ENCODE measurements at regions not wholly inside any gene's neighbourhood (a gene's known extent, or its start where the extent isn't known, plus 50 kb on each side); places are given as distances from the start of the nearest gene placed in this dataset.

DNA sequence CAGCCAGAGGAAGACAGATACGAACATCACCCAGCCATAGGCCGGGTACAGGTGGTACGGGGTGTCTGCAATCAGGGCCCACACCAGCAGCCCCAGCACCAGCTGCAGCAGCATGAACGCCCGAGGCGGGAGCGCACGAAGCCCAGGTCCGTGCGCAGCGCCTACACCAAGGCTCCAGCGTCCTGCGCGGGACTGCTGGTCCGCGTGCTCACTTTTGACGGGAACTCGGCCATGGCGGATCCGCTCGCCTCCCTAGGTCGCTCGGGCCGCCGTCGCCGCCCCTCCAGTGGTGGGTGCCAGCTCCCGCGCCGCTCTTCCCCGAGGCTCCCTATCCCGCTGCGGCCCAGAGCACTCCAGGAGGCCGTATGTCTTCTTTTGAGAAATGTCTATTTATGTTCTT lies 181.2 kb upstream of the DIPK2B start:
- Histone ChIP-seq H3K4me1 (ENCODE audit: control insufficient read depth, extremely low read depth, insufficient read depth, low read length) (no peaks in the 10 kb centered on the region), H3K27ac (ENCODE audit: control insufficient read depth, insufficient read depth, low read length) (no peak overlapping the region), H4K20me1 (ENCODE audit: control insufficient read depth, extremely low read depth, insufficient read depth, low read length) (no peaks in the 10 kb centered on the region), H3K27me3 (ENCODE audit: control insufficient read depth, extremely low read depth, insufficient read depth, low read length) (peaks cover 7% of the 10 kb centered on the region), H3K4me2 (ENCODE audit: control insufficient read depth, extremely low read depth, insufficient read depth, low read depth, low read length) (no peak overlapping the region), H2AFZ (ENCODE audit: control insufficient read depth, low read length) (no peak overlapping the region), H3K4me3 (ENCODE audit: control insufficient read depth in 2 of 3, extremely low read depth in 1 of 3, insufficient read depth in 2 of 3, low read depth in 1 of 3, low read length in 3 of 3) (no peak overlapping the region), H3K9me1 (ENCODE audit: control insufficient read depth, extremely low read depth, insufficient read depth, low read length) (no peaks in the 10 kb centered on the region), H3K9me3 (ENCODE audit: control insufficient read depth, low read depth, low read length) (no peaks in the 10 kb centered on the region), H3K36me3 (ENCODE audit: control insufficient read depth in 2 of 2, extremely low read depth in 1 of 2, insufficient read depth in 2 of 2, low read length in 2 of 2) (no peaks in the 10 kb centered on the region), H3K9ac (ENCODE audit: control insufficient read depth, extremely low read depth, insufficient read depth, low read length) (no peak overlapping the region), H3K79me2 (ENCODE audit: control insufficient read depth, insufficient read depth, low read length) (no peaks in the 10 kb centered on the region)
- FAIRE-seq = no peak
- dilution Hi-C loops (cut with MboI; ENCODE audit: extremely low pct_ligation_motif_present, low sequenced_read_pairs) = no loop called here
- TF ChIP-seq, protein P1, sequence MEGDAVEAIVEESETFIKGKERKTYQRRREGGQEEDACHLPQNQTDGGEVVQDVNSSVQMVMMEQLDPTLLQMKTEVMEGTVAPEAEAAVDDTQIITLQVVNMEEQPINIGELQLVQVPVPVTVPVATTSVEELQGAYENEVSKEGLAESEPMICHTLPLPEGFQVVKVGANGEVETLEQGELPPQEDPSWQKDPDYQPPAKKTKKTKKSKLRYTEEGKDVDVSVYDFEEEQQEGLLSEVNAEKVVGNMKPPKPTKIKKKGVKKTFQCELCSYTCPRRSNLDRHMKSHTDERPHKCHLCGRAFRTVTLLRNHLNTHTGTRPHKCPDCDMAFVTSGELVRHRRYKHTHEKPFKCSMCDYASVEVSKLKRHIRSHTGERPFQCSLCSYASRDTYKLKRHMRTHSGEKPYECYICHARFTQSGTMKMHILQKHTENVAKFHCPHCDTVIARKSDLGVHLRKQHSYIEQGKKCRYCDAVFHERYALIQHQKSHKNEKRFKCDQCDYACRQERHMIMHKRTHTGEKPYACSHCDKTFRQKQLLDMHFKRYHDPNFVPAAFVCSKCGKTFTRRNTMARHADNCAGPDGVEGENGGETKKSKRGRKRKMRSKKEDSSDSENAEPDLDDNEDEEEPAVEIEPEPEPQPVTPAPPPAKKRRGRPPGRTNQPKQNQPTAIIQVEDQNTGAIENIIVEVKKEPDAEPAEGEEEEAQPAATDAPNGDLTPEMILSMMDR (optimal IDR thresholded peaks at IDR 0.05 in 1 of 3, IDR thresholded peaks at IDR 0.05 in 1 of 3, conservative IDR thresholded peaks at IDR 0.05 in 1 of 3; ENCODE audit: extremely low read depth in 1 of 3, insufficient read depth in 2 of 3, low read length in 3 of 3) = no peak
- TF ChIP-seq EZH2 (IDR thresholded peaks at IDR 0.05; ENCODE audit: low read length) = no peak
- no peak for DNase-seq (ENCODE audit: low read depth, low spot score)

DNA sequence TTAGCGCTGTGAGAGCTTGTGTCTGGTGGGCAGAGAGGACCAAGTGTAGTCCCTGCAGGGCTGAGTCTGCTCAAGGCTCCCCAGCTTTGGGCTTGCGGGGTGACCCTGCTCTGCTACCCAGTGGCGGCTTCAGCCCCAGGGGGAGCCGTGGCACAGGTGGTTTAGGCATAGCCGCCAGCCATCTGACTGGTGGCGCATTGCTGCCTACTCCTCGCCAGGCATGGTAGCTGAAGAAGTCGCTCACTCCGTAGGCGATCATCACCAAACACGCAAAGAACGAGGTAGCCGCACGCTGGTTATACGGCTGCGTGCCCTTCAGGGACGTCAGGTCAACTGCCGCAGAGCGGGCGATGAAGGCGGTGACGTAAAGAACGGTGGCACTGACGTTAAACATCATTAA lies 180.7 kb upstream of the DIPK2B start:
- H3K36me3 ChIP-seq (ENCODE audit: control insufficient read depth in 2 of 2, extremely low read depth in 1 of 2, insufficient read depth in 2 of 2, low read length in 2 of 2) = no peaks in the 10 kb centered on the region
- no peak overlapping the region for H3K27ac ChIP-seq (ENCODE audit: control insufficient read depth, insufficient read depth, low read length)
- TF ChIP-seq, protein P1 (optimal IDR thresholded peaks at IDR 0.05 in 1 of 3, IDR thresholded peaks at IDR 0.05 in 1 of 3, conservative IDR thresholded peaks at IDR 0.05 in 1 of 3; ENCODE audit: extremely low read depth in 1 of 3, insufficient read depth in 2 of 3, low read length in 3 of 3) = no peak
- no peak for TF ChIP-seq EZH2 (IDR thresholded peaks at IDR 0.05; ENCODE audit: low read length)
- no peak overlapping the region for H3K4me3 ChIP-seq (ENCODE audit: control insufficient read depth in 2 of 3, extremely low read depth in 1 of 3, insufficient read depth in 2 of 3, low read depth in 1 of 3, low read length in 3 of 3)
- H3K9me3 ChIP-seq (ENCODE audit: control insufficient read depth, low read depth, low read length) = no peaks in the 10 kb centered on the region
- H3K9me1 ChIP-seq (ENCODE audit: control insufficient read depth, extremely low read depth, insufficient read depth, low read length) = no peaks in the 10 kb centered on the region
- no peak overlapping the region for H3K9ac ChIP-seq (ENCODE audit: control insufficient read depth, extremely low read depth, insufficient read depth, low read length)
- DNase-seq (ENCODE audit: low read depth, low spot score) = no peak
- peaks cover 7% of the 10 kb centered on the region for H3K27me3 ChIP-seq (ENCODE audit: control insufficient read depth, extremely low read depth, insufficient read depth, low read length)
- dilution Hi-C loops (cut with MboI; ENCODE audit: extremely low pct_ligation_motif_present, low sequenced_read_pairs) = no loop called here
- H3K4me1 ChIP-seq (ENCODE audit: control insufficient read depth, extremely low read depth, insufficient read depth, low read length) = no peaks in the 10 kb centered on the region
- FAIRE-seq = no peak
- no peak overlapping the region for H3K4me2 ChIP-seq (ENCODE audit: control insufficient read depth, extremely low read depth, insufficient read depth, low read depth, low read length)
- no peaks in the 10 kb centered on the region for H3K79me2 ChIP-seq (ENCODE audit: control insufficient read depth, insufficient read depth, low read length)
- no peak overlapping the region for H2AFZ ChIP-seq (ENCODE audit: control insufficient read depth, low read length)
- no peaks in the 10 kb centered on the region for H4K20me1 ChIP-seq (ENCODE audit: control insufficient read depth, extremely low read depth, insufficient read depth, low read length)
